Sciatic nerve (tissue), 2 donors: ENCODE measurements at regions not wholly inside any gene's neighbourhood (a gene's known extent, or its start where the extent isn't known, plus 50 kb on each side); places are given as distances from the start of the nearest gene placed in this dataset.

Source experiments
- ATAC-seq: fragments of 200-7000 bp; cut with Tn5 transposase; one replicate; pipeline ENCODE4 v1.9.1; 2020; ENCODE audit warnings: mild to moderate bottlenecking, moderate library complexity
- DNase-seq: peaks from one replicate; pipeline ENCODE4 v3.0.0-alpha.2; 2020; ENCODE audit warnings: low spot score
- intact Hi-C: fragments of 100-400 bp; cut with DNase I; formaldehyde crosslinking; loops from one replicate; pipeline ENCODE4 v1.14.2; 2022
- donor health status: DM: no; HTN: no; CAD: no.
- donor health status: DM: no; HTN: no; CAD: no.

GRCh38 chr11:30666817-30667216 is 80.7 kb upstream of the MPPED2 start:
- no peak for ATAC-seq
- no peak for DNase-seq
- intact Hi-C loops = no loop called here

GRCh38 chr11:30665067-30665466 is 78.9 kb upstream of the MPPED2 start:
- no peak for ATAC-seq
- intact Hi-C loops = no loop called here
- DNase-seq = no peak

GRCh38 chr11:30653606-30654005 is 67.5 kb upstream of the MPPED2 start:
- intact Hi-C loops = no loop called here
- DNase-seq (no peak), ATAC-seq (no peak)

- no peak for DNase-seq
- no peak for ATAC-seq
- intact Hi-C loops = no loop called here
These were observed 66.6 kb upstream of the MPPED2 start for GRCh38 chr11:30652801-30653200.

GRCh38 chr11:30650266-30650665 is 64.1 kb upstream of the MPPED2 start:
- ATAC-seq (no peak), DNase-seq (no peak)
- intact Hi-C loops = no loop called here
